Stimulated activated naive CD8-positive, alpha-beta T cell treated with anti-CD3 and anti-CD28 coated beads, Interleukin-15, amount 100 ng/mL, for 72 hours (primary cell): ENCODE measurements at regions not wholly inside any gene's neighbourhood (a gene's known extent, or its start where the extent isn't known, plus 50 kb on each side); places are given as distances from the start of the nearest gene placed in this dataset.
"Not testable (repeated sequence)": the region's sequence is repeated elsewhere in the genome, so short reads cannot be mapped to it uniquely, and the experiment has no call there.

Source experiments
- ATAC-seq: fragments of 150-1000 bp; cut with Tn5 transposase; 2 replicates; pipeline ENCODE4 v1.10.0; 2021; ENCODE audit warnings: mild to moderate bottlenecking, moderate library complexity
- DNase-seq, 2 donors: peaks; one replicate each; pipeline ENCODE4 v3.0.0; 2021 to 2022
- H3K27ac Mint-ChIP-seq, 2 donors: one replicate each; pipeline ENCODE4 v1.8.0; 2022; ENCODE audit warnings: mild to moderate bottlenecking in 2 of 2, mixed read lengths in 2 of 2, moderate library complexity in 2 of 2
- H3K27me3 Mint-ChIP-seq: one replicate; pipeline ENCODE4 v1.8.0; 2022; ENCODE audit warnings: mixed read lengths
- H3K4me1 Mint-ChIP-seq: one replicate; pipeline ENCODE4 v1.8.0; 2022; ENCODE audit warnings: mild to moderate bottlenecking, mixed read lengths
- H3K4me3 Mint-ChIP-seq, 2 donors: one replicate each; pipeline ENCODE4 v1.8.0; 2022; ENCODE audit warnings: mild to moderate bottlenecking in 2 of 2, mixed read lengths in 2 of 2, moderate library complexity in 1 of 2
- H3K9me3 Mint-ChIP-seq, 2 donors: one replicate each; pipeline ENCODE4 v1.8.0; 2022; ENCODE audit warnings: mixed read lengths in 2 of 2

DNA sequence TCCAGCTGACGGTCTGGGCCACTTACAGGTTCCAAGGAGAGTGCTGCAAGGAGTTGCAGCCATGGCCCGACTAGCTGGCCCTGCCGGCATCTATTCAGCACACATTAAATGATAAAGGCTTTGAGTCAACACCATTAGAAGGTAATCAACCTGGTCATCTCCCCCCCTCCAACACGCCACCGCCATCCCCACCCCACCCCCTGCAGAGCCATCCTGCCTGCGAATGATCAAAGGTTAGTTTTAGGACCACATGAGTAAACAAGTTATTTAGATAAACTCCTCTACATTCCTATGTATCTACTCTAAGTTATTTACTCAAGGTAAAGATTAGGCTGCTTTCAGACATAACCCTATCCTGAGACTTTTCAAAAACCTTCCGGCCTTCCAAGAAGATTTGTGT is 349.3 kb upstream of the SLC39A10 start:
- Mint-ChIP-seq H3K27ac (no peak overlapping the region), H3K4me1 (no peaks in the 10 kb centered on the region), H3K9me3 (no peaks in the 10 kb centered on the region), H3K4me3 (no peak overlapping the region), H3K27me3 (no peaks in the 10 kb centered on the region)
- no peak for ATAC-seq
- no peak for DNase-seq

DNA sequence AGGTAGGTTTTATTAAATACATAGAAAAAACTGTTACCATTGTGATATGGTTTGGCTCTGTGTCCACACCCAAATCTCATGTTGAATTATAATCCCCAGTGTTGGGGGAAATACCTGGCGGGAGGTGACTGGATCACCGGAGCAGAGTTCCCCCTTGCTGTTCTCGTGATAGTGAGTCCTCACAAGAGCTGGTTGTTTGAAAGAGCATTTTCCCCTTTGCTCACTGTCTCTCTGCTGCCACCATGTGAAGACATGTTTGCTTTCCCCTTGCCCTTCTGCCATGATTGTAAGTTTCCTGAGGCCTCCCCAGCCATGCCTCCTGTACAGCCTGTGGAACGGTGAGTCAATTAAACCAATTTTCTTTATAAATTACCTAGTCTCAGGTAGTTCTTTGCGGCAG is 352.7 kb upstream of the SLC39A10 start:
- Mint-ChIP-seq H3K4me3 (no peak overlapping the region), H3K9me3 (no peaks in the 10 kb centered on the region), H3K4me1 (no peaks in the 10 kb centered on the region), H3K27me3 (no peaks in the 10 kb centered on the region), H3K27ac (no peak overlapping the region)
- ATAC-seq, result no peak
- DNase-seq, result no peak

DNA sequence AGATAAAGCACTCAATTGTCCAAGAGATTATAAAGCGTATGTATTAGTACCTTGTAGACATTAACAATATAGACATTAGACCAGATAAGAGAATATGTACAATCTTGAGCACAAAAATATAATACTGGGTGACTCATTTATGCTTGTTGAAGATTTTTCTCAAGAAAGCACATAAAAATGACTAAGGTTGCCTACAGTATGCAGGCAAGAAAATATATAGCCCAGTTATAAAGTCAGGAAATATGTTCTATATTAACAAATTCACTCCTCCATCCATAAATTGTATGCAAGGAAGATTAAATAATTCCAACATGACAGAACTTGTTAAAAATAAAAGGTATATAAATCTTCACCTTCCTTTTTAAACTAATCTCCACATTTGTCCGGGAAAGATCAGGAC is 356.4 kb upstream of the SLC39A10 start:
- H3K4me3 Mint-ChIP-seq, result no peak overlapping the region
- H3K27ac Mint-ChIP-seq, result no peak overlapping the region
- no peaks in the 10 kb centered on the region for H3K27me3 Mint-ChIP-seq
- H3K9me3 Mint-ChIP-seq, result no peaks in the 10 kb centered on the region
- no peak for DNase-seq
- no peak for ATAC-seq
- no peaks in the 10 kb centered on the region for H3K4me1 Mint-ChIP-seq

DNA sequence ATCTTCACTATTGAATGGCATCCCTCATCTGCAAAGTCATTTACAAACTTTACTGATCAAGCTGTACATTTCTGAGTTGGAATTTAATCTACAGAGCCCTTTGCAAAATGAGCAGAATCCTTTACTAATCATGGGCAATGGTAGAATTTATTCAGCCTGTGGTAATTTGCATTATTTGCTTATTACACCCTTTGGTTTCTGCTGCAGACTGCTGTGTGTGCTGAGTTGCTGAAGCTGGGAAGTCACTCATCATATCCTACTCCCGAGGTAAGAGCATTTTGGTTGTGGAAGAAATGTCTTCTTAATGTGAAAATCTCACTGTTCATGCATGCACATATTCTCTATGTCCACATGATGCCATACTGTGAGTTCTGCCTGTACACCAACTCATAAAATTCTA is 357.4 kb upstream of the SLC39A10 start:
- Mint-ChIP-seq H3K27ac (no peak overlapping the region), H3K9me3 (no peaks in the 10 kb centered on the region), H3K4me1 (no peaks in the 10 kb centered on the region), H3K4me3 (no peak overlapping the region), H3K27me3 (no peaks in the 10 kb centered on the region)
- ATAC-seq (no peak), DNase-seq (no peak)

DNA sequence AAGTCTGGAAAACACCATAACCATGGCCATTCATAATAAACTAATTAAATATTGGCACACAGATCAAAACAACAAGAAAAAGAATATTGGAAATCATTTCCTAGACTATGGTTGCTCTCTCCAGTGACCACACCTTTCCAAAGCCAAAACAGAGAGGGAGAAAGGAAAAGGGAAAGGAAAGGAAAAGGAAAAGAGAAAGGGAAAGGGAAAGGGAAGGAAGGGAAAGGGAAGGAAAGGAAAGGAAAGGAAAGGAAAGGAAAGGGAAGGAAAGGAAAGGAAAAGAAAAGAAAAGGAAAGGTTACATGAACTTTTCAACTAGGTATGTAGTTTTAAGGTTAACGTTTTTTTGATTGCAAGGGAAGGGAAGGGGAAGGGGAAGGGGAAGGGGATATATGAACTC is 360.5 kb upstream of the SLC39A10 start:
- Mint-ChIP-seq H3K27me3 (no peaks in the 10 kb centered on the region), H3K9me3 (peaks cover 0 to 5% of the 10 kb centered on the region in 2 donors), H3K4me1 (no peaks in the 10 kb centered on the region), H3K4me3 (no peak overlapping the region), H3K27ac (no peak overlapping the region)
- DNase-seq (no peak), ATAC-seq (no peak)

DNA sequence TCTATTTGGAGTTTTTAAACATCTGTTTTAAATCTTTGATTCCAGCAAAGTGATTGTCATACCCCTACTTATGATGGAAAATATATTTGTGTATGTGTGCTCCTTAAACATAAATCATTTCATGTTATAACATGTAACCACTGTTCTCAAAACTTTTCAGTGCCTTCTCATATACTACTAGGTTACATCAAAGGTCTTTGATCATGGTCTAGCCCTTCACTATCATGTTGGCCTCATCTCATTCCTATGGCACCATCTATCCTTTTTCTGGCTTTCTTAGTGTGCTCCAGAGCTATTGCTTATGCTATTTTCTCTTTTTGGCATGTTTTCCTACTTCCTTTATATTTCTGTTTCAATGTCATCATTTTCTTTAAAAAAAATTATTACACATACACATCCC is 367.9 kb upstream of the SLC39A10 start:
- DNase-seq, result no peak

DNA sequence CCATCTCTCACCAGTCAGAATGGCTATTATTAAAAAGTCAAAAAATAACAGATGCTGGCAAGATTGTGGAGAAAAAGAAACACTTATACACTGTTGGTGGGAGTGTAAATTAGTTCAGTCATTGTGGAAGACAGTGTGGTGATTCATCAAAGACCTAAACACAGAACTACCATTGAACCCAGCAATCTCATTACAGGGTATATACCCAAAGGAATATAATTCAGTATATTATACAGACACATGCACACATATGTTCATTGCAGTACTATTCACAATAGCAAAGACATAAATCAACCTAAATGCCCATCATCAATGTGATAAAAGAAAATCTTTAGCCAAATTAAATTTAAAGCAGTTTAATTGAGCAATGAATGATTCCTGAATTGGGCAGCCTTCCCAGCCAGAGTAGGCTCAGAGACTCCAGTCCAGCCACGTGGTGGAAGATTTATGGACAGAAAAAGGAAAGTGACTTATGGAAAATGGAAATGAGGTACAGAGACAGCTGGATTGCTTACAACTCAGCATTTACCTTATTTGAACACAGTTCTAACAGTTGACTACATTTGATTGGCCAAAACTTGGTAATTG is 377.1 kb upstream of the SLC39A10 start:
- no peak overlapping the region for H3K27ac Mint-ChIP-seq
- ATAC-seq (no peak), DNase-seq (no peak)
- no peaks in the 10 kb centered on the region for H3K9me3 Mint-ChIP-seq
- no peaks in the 10 kb centered on the region for H3K4me1 Mint-ChIP-seq
- no peak overlapping the region for H3K4me3 Mint-ChIP-seq
- no peaks in the 10 kb centered on the region for H3K27me3 Mint-ChIP-seq

More for the DNA sequence above, 367.9 kb upstream of the SLC39A10 start:
- no peak for ATAC-seq
- H3K27me3 Mint-ChIP-seq, result no peaks in the 10 kb centered on the region
- no peak overlapping the region for H3K27ac Mint-ChIP-seq
- no peaks in the 10 kb centered on the region for H3K4me1 Mint-ChIP-seq
- H3K4me3 Mint-ChIP-seq, result no peak overlapping the region
- peaks cover 0 to 5% of the 10 kb centered on the region in 2 donors for H3K9me3 Mint-ChIP-seq

DNA sequence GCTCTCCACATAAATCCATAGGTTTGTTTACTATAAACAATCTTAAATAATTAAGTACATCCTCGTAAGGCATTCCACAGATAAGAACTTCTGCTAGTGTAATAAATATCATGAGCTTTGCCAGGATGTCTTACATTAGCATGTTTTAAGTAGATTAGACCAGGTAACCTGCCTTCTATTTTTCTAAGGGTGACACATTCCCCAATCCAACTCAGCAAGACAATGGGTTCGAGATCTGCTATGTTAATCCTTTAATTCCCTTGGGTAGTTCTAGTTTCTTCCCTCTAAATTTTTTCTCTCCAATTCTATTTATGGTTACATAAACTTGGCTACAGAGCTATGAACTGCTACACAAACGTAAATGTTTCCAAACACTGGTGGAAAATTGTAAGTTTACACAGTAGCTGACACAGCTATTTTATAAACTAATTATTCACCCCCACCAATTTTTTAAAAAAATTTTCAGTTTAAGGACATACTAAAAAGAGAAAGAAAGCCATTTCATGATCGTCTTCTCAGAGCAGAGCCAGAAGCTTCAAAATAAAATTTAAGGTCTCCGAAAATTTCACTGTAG is 386.5 kb upstream of the SLC39A10 start:
- no peaks in the 10 kb centered on the region for H3K27me3 Mint-ChIP-seq
- no peak for DNase-seq
- no peak overlapping the region for H3K27ac Mint-ChIP-seq
- no peaks in the 10 kb centered on the region for H3K4me1 Mint-ChIP-seq
- no peak overlapping the region for H3K4me3 Mint-ChIP-seq
- no peak for ATAC-seq
- peaks cover 0 to 9% of the 10 kb centered on the region in 2 donors for H3K9me3 Mint-ChIP-seq

DNA sequence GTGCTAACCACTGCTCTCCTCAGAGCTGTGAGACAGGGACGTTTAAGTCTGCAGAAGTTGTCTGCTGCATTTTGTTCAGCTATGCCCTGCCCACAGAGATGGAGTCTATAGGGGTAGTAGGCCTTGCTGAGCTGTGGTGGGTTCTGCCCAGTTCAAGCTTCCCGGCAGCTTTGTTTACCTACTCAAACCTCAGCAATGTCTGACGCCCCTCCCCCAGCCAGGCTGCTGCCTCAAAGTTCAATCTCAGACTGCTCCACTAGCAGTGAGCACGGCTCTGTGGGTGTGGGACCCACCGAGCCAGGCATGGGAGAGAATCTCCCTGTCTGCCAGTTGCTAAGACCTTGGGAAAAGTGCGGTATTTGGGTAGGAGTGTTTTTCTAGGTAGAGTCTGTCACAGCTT is 387.8 kb upstream of the SLC39A10 start:
- ATAC-seq, result no peak
- Mint-ChIP-seq H3K4me1 (no peaks in the 10 kb centered on the region), H3K27ac (no peak overlapping the region), H3K9me3 (peaks cover 0 to 9% of the 10 kb centered on the region in 2 donors), H3K4me3 (no peak overlapping the region), H3K27me3 (no peaks in the 10 kb centered on the region)
- no peak for DNase-seq

DNA sequence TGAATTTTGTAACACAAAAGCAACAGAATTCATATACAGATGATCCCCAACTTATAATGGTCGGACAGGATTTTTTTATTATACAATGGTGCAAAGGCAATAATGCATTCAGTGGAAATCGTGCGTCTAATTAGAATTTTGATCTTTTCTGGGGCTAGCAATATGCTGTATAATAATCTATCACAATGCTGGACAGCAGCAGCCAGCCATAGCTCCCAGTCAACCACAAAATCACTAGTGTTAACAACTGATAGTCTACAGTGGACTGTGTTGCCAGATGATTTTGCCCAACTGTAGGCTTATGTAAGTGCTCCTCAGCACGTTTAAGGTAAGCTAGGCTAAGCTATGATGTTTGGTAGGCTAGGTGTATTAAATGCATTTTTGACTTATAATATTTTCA is 399.0 kb upstream of the SLC39A10 start:
- H3K27me3 Mint-ChIP-seq, result no peaks in the 10 kb centered on the region
- H3K4me3 Mint-ChIP-seq, result no peak overlapping the region
- DNase-seq, result no peak
- H3K9me3 Mint-ChIP-seq, result peaks cover 0 to 5% of the 10 kb centered on the region in 2 donors
- no peak for ATAC-seq
- no peaks in the 10 kb centered on the region for H3K4me1 Mint-ChIP-seq
- H3K27ac Mint-ChIP-seq, result no peak overlapping the region

DNA sequence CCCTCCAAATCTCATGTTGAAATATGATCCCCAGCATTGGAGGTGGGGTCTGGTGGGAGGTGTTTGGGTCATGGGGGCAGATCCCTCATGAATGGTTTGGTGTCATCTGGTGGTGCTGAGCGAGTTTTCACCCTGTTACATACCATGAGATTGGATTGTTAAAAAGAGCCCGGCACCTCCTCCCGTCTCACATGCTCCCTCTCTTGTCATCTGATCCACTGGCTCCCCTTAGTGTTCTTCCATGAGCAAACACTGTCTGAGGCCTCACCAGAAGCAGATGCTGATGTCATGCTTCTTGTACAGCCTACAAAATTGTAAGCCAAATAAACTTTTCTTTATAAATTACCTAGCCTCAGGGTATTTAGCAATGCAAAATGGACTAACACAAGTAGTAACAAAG is 405.0 kb upstream of the SLC39A10 start:
- Mint-ChIP-seq H3K4me1 (no peaks in the 10 kb centered on the region), H3K4me3 (no peak overlapping the region), H3K27me3 (no peaks in the 10 kb centered on the region), H3K27ac (no peak overlapping the region), H3K9me3 (peaks cover 6 to 16% of the 10 kb centered on the region in 2 donors)
- no peak for DNase-seq
- no peak for ATAC-seq

DNA sequence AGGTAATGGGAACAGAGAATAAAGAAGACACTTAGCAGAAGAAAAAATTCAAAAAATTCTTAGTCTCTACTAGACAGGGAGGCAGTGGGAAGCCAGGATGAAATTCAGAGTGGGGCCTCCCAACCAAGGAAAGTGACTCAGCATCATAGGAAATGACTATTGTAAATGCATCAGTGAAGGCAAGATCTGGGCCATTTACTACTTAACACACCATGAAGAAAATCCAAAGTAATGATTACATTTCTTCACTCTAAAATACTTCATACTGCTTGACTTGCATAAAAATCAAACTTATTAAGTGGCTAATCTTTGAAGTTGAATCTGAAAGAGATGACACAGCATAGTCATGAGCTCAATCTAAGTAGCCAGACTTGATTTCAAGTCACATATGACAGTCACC is 405.8 kb upstream of the SLC39A10 start:
- H3K27me3 Mint-ChIP-seq, result no peaks in the 10 kb centered on the region
- no peak overlapping the region for H3K27ac Mint-ChIP-seq
- no peak for DNase-seq
- H3K9me3 Mint-ChIP-seq, result peaks cover 7 to 17% of the 10 kb centered on the region in 2 donors
- no peak for ATAC-seq
- H3K4me1 Mint-ChIP-seq, result no peaks in the 10 kb centered on the region
- H3K4me3 Mint-ChIP-seq, result no peak overlapping the region

DNA sequence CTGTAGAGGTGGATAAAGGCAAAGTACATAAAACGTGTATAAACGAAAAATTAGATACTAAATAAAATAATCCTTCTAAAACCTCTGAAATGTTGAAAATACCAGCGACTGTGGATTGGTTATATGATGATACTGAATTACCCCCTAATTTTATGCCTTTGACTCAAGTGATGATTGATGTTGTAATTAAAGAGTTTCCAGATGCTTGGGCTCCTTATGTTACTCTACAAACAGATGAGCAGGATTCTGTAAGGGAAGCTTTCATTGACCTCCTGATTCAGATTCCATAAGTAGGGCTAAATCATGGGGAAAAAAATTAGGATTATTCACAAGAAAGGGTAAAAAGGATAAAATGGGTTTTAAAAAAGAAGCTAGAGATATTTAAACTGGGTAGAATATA is 418.2 kb upstream of the SLC39A10 start:
- ATAC-seq (no peak), DNase-seq (no peak)
- H3K9me3 Mint-ChIP-seq, result peaks cover 0 to 11% of the 10 kb centered on the region in 2 donors
- H3K27me3 Mint-ChIP-seq, result no peaks in the 10 kb centered on the region
- H3K4me3 Mint-ChIP-seq, result no peak overlapping the region
- H3K27ac Mint-ChIP-seq, result no peak overlapping the region
- H3K4me1 Mint-ChIP-seq, result no peaks in the 10 kb centered on the region

DNA sequence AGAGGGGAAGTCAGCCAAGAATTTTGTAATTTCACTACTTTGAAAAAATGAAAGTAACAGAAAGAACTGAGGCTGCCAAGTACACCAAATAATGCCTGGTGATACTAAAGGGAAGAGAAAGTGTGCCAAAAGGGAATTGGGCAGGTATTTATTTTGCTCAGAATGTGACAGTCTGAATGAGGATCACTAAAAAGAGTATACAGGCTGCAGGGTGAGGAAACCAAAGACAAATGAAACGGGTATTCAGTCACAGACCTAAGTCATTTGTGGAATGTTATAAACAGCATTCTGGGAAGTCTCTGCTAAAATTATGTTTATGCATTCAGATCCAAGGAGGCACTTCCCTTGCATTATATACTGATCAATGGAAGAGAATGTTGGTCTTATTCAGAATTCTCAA is 418.6 kb upstream of the SLC39A10 start:
- Mint-ChIP-seq H3K9me3 (peaks cover 0 to 7% of the 10 kb centered on the region in 2 donors), H3K4me1 (no peaks in the 10 kb centered on the region), H3K4me3 (no peak overlapping the region), H3K27me3 (no peaks in the 10 kb centered on the region), H3K27ac (no peak overlapping the region)
- no peak for DNase-seq
- no peak for ATAC-seq

DNA sequence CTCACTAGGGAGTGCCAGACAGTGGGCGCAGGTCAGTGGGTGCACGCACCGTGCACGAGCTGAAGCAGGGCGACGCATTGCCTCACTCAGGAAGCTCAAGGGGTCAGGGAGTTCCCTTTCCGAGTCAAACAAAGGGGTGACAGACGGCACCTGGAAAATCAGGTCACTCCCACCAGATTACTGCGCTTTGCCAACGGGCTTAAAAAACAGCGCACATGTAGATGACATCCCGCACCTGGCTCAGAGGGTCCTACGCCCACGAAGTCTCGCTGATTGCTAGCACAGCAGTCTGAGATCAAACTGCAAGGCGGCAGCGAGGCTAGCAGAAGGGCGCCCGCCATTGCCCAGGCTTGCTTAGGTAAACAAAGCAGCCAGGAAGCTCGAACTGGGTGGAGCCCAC is 428.5 kb upstream of the SLC39A10 start:
- not testable (repeated sequence) for H3K4me3 Mint-ChIP-seq, ATAC-seq, H3K27ac Mint-ChIP-seq, DNase-seq, H3K27me3 Mint-ChIP-seq, H3K4me1 Mint-ChIP-seq
- peaks cover 0 to 16% of the 10 kb centered on the region in 2 donors for H3K9me3 Mint-ChIP-seq

DNA sequence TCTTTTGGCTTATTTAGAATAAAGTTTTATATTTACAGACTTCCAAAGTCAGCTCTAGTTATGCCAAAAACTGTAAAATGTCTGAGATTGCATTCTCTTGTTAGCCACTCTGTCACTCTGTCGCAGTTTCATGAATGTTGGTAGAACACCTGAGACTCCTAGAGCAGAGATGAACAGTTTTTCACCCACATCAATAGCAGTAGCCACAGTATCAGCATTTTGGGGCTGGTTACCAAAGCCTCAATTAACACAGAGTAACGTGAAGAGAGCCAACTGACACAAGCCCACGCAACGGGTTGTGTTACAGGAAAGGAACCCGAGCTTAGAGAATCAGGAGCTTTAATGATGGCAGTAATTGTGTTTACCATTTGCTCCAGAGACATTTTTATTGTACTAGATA is 443.0 kb upstream of the SLC39A10 start:
- ATAC-seq, result no peak
- no peak overlapping the region for H3K27ac Mint-ChIP-seq
- H3K4me1 Mint-ChIP-seq, result no peaks in the 10 kb centered on the region
- no peak overlapping the region for H3K4me3 Mint-ChIP-seq
- no peak for DNase-seq
- H3K27me3 Mint-ChIP-seq, result no peaks in the 10 kb centered on the region
- H3K9me3 Mint-ChIP-seq, result no peaks in the 10 kb centered on the region

DNA sequence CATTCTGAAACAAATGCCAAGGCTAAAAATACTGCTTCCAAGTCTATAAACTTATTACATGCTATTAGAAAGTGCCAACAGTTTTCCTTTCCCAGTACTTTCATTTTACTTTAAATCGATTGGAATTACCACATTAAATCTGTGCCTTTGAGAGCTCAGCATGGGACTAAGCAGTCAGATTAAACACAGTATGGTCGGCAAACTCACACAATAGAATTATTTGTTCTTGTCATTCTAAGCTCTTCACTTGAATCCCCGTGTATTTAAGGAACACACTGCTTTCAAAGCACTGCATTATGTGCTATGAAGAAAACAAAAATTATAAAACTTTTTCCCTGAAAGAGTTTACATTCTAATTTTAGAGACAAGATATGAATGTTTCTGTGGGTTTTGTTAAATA is 444.4 kb upstream of the SLC39A10 start:
- Mint-ChIP-seq H3K9me3 (no peaks in the 10 kb centered on the region), H3K27me3 (no peaks in the 10 kb centered on the region), H3K4me3 (no peak overlapping the region), H3K27ac (peak overlapping the region in 1 of 2 donors; percentile 63), H3K4me1 (no peaks in the 10 kb centered on the region)
- DNase-seq (no peak), ATAC-seq (no peak)
